Mucosa of descending colon (tissue), 3 donors: ENCODE measurements at regions not wholly inside any gene's neighbourhood (a gene's known extent, or its start where the extent isn't known, plus 50 kb on each side); places are given as distances from the start of the nearest gene placed in this dataset.

Experiments used
- ATAC-seq: fragments of 200-7000 bp; cut with Tn5 transposase; one replicate; pipeline ENCODE4 v1.9.1; 2020; ENCODE audit warnings: mild to moderate bottlenecking, moderate library complexity
- DNase-seq, 3 donors: peaks; one replicate each; pipeline ENCODE4 v3.0.0-alpha.2; 2020
- H3K36me3 ChIP-seq: fragments of 200-600 bp; one replicate; pipeline ENCODE4 v1.8.0; 2021; ENCODE audit warnings: low read depth, mild to moderate bottlenecking
- H3K4me1 ChIP-seq: fragments of 200-600 bp; one replicate; pipeline ENCODE4 v1.8.0; 2021; ENCODE audit warnings: low read depth, mild to moderate bottlenecking
- H3K4me3 ChIP-seq: fragments of 200-600 bp; one replicate; pipeline ENCODE4 v1.8.0; 2021; ENCODE audit warnings: mild to moderate bottlenecking
- H3K9me3 ChIP-seq: fragments of 200-600 bp; one replicate; pipeline ENCODE4 v1.8.0; 2021; ENCODE audit warnings: mild to moderate bottlenecking
- CTCF ChIP-seq: fragments of 200-600 bp; IDR thresholded peaks from one replicate; pipeline ENCODE4 v1.8.0; 2022; ENCODE audit warnings: antibody characterized with exemption, mild to moderate bottlenecking
- intact Hi-C, 2 donors: fragments of 100-400 bp; cut with DNase I in 1 of 2; cut with micrococcal nuclease in 1 of 2; formaldehyde crosslinking; loops; one replicate each; pipeline versions ENCODE4 v1.11.0 to v1.11.1; 2022; cut with DNase I, micrococcal nuclease
- donor health status: DM: no; HTN: no; CAD: no; lungs with moderate emphysema.
- donor health status: DM: no; HTN: no; CAD: no.
- donor health status: DM: no; HTN: yes; CAD: no.

- no peak for ATAC-seq
- Histone ChIP-seq H3K4me3 (no peak overlapping the region), H3K9me3 (no peaks in the 10 kb centered on the region), H3K4me1 (no peaks in the 10 kb centered on the region), H3K36me3 (no peaks in the 10 kb centered on the region)
- DNase-seq = no peak
- TF ChIP-seq CTCF = no peak
- intact Hi-C loops = no loop called here
These were observed 170.3 kb upstream of the ARRDC4 start for GRCh38 chr15:97790180-97790579.

- H3K4me1 ChIP-seq = no peaks in the 10 kb centered on the region
- ATAC-seq (no peak), DNase-seq (no peak)
- intact Hi-C loops = no loop called here
- H3K9me3 ChIP-seq = no peaks in the 10 kb centered on the region
- no peak overlapping the region for H3K4me3 ChIP-seq
- no peak for TF ChIP-seq CTCF
- no peaks in the 10 kb centered on the region for H3K36me3 ChIP-seq
These were observed 168.4 kb upstream of the ARRDC4 start for GRCh38 chr15:97791824-97792792.

GRCh38 chr15:97804950-97805349 lies 155.6 kb upstream of the ARRDC4 start:
- Histone ChIP-seq H3K4me3 (no peak overlapping the region), H3K36me3 (no peaks in the 10 kb centered on the region), H3K9me3 (no peaks in the 10 kb centered on the region), H3K4me1 (no peaks in the 10 kb centered on the region)
- DNase-seq = no peak
- intact Hi-C loops = no loop called here
- ATAC-seq = no peak
- TF ChIP-seq CTCF = no peak

- Histone ChIP-seq H3K9me3 (peaks cover 3% of the 10 kb centered on the region), H3K4me1 (no peaks in the 10 kb centered on the region), H3K36me3 (no peaks in the 10 kb centered on the region), H3K4me3 (no peak overlapping the region)
- intact Hi-C loops = no loop called here
- ATAC-seq (no peak), DNase-seq (no peak)
- TF ChIP-seq CTCF = no peak
These were observed 153.7 kb upstream of the ARRDC4 start for GRCh38 chr15:97806766-97807165.

- H3K4me1 ChIP-seq = no peaks in the 10 kb centered on the region
- H3K36me3 ChIP-seq = no peaks in the 10 kb centered on the region
- ATAC-seq (no peak), DNase-seq (no peak)
- H3K9me3 ChIP-seq = peaks cover 5% of the 10 kb centered on the region
- no peak overlapping the region for H3K4me3 ChIP-seq
- intact Hi-C loops = no loop called here
- no peak for TF ChIP-seq CTCF
These were observed 144.7 kb upstream of the ARRDC4 start for GRCh38 chr15:97815835-97816234.
